ENCODE measurements at regions not wholly inside any gene's neighbourhood (a gene's known extent, or its start where the extent isn't known, plus 50 kb on each side); places are given as distances from the start of the nearest gene placed in this dataset.
"Not testable (repeated sequence)": the region's sequence is repeated elsewhere in the genome, so short reads cannot be mapped to it uniquely, and the experiment has no call there.

DNA sequence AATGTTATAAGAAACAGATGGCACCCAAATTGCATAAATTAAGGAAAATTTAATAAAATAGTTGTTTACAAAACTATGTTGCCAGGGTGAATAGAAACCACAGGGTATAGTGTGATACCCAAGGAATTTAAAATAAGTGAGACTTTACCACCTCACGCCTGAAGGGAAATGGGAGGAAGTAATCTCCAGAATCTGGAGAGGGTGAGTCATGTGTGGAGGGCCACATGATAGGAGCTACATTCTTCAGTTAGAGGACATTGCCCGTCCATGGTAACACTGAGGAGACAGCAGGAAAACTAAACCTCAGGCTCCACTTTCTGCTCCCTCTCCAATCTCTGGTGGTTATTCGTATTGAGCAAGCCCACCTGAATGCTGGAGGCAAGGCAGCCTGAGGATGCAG, 97.2 kb upstream of the NXPH2 start:
- no peak for DNase-seq (ENCODE audit: low read depth, low spot score)
- POLR2A ChIA-PET: no interaction called here
- CTCF ChIA-PET: no interaction called here
- H3K4me3 ChIP-seq (ENCODE audit: low read depth, low read length): no peak overlapping the region
- TF ChIP-seq, protein P1, sequence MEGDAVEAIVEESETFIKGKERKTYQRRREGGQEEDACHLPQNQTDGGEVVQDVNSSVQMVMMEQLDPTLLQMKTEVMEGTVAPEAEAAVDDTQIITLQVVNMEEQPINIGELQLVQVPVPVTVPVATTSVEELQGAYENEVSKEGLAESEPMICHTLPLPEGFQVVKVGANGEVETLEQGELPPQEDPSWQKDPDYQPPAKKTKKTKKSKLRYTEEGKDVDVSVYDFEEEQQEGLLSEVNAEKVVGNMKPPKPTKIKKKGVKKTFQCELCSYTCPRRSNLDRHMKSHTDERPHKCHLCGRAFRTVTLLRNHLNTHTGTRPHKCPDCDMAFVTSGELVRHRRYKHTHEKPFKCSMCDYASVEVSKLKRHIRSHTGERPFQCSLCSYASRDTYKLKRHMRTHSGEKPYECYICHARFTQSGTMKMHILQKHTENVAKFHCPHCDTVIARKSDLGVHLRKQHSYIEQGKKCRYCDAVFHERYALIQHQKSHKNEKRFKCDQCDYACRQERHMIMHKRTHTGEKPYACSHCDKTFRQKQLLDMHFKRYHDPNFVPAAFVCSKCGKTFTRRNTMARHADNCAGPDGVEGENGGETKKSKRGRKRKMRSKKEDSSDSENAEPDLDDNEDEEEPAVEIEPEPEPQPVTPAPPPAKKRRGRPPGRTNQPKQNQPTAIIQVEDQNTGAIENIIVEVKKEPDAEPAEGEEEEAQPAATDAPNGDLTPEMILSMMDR (IDR thresholded peaks at IDR 0.05; ENCODE audit: insufficient read depth, low read length, missing control alignments): no peak

DNA sequence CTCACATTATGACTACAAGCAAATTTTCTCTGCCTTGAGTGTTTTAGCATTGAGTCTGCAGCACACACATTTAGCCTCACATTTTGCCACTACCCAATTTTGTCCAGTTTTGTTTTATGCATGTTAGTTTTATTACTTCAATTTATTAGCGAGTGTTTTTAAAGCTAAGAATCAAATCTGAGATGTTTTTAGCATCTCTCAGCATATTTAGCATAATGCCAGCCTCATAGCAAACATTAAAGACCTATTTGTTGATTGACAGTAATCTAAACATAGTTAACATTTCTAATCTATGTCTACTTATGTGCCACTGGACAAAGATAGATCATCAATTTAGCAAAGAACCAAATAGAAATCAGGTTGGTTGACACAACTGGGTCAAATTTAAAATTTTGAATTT, 94.1 kb upstream of the NXPH2 start:
- DNase-seq (ENCODE audit: low read depth, low spot score): no peak
- no peak overlapping the region for H3K4me3 ChIP-seq (ENCODE audit: low read depth, low read length)
- TF ChIP-seq, protein P1 (IDR thresholded peaks at IDR 0.05; ENCODE audit: insufficient read depth, low read length, missing control alignments): no peak
- ChIA-PET POLR2A (no interaction called here), CTCF (no interaction called here)

DNA sequence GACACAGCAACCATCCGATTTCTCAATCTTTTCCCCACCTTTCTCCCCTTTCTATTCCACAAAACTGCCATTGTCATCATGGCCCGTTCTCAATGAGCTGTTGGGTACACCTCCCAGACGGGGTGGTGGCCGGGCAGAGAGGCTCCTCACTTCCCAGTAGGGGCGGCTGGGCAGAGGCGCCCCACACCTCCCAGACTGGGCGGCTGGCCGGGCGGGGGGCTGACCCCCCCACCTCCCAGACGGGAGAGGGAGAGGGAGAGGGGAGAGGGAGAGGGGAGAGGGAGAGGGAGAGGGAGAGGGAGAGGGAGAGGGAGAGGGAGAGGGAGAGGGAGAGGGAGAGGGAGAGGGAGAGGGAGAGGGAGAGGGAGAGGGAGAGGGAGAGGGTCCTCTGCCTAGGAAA, 91.9 kb upstream of the NXPH2 start:
- CTCF ChIA-PET; POLR2A ChIA-PET; H3K4me3 ChIP-seq (ENCODE audit: low read depth, low read length); DNase-seq (ENCODE audit: low read depth, low spot score): not testable (repeated sequence)

DNA sequence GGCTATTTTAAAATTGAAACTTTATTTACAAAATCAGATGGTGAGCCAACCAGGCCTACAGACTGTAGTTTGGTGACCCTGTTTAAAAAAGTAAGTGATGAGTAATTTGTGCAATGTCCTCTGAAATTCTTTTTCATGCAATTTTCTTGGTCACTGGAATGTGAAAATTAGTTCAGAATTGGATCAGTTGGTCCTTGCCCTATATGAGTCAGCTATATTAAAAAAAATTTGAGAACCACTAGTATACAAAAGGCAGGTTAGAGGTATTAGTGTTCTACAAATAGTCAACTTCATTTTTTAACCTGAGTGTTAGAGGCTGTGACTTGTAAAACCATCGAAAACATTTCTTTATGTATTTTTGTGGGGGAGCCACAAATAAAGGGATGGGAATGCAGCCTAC, 91.1 kb upstream of the NXPH2 start:
- POLR2A ChIA-PET: no interaction called here
- TF ChIP-seq, protein P1 (IDR thresholded peaks at IDR 0.05; ENCODE audit: insufficient read depth, low read length, missing control alignments): no peak
- no peak for DNase-seq (ENCODE audit: low read depth, low spot score)
- CTCF ChIA-PET: no interaction called here
- no peak overlapping the region for H3K4me3 ChIP-seq (ENCODE audit: low read depth, low read length)

DNA sequence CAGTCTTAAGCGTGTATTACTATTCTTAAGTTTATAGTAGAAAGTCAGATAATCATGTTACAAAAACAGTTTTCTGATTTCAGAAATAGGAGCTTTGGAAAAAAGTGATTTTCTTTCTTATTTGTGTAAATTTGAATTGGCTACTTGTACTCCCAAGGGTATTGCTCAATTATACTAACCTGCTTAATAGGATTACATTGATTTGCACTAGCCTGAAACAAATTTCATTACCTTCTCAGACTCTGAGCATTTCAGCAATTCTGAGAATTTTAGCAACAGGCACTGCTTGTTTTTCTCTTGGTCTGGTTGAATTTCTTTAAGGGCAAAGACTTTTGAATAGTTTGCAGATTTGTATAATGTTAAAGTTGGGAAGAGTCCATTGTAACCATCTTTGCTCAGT, 87.2 kb upstream of the NXPH2 start:
- TF ChIP-seq, protein P1 (IDR thresholded peaks at IDR 0.05; ENCODE audit: insufficient read depth, low read length, missing control alignments): no peak
- H3K4me3 ChIP-seq (ENCODE audit: low read depth, low read length): no peak overlapping the region
- no peak for DNase-seq (ENCODE audit: low read depth, low spot score)
- CTCF ChIA-PET: no interaction called here
- POLR2A ChIA-PET: no interaction called here

DNA sequence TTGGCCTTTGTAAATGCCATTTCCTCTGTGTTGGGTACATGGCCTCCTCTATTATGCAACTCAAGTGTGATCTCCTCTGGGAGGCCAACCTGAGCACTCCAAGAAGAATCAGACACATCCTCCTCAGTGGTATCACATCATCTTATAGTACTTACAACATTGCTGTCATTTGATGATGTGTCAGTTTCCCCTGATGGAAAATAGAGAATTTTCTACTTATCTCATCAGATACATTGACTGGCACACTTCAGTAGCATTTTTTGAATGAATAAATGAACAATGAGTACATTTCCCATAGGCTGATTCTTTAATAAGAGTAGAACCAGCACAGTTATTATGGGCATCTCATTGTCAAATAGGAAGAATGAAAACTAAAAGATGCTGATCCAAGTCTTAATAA, 86.6 kb upstream of the NXPH2 start:
- no peak overlapping the region for H3K4me3 ChIP-seq (ENCODE audit: low read depth, low read length)

DNA sequence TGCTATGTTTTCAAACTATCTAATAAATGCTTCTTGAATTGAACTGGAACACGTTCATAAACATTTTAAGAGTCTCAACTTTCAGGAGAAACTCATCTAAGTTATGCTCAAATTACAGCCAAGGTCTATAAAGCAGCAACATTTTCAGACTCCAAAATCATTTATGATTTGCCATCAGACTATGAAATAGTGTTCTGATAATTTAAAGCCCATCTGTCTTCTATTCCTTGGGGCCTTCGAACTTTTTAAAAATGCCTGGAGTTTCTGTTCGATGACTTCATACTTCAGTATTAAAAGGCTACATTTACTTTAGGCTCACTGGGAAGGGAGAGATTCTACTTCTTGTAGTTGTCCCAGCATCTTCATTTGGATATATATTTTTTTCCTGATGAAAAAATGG, 73.6 kb upstream of the NXPH2 start:
- no peak overlapping the region for H3K4me3 ChIP-seq (ENCODE audit: low read depth, low read length)
- CTCF ChIA-PET: no interaction called here
- POLR2A ChIA-PET: no interaction called here
- DNase-seq (ENCODE audit: low read depth, low spot score): no peak
- TF ChIP-seq, protein P1 (IDR thresholded peaks at IDR 0.05; ENCODE audit: insufficient read depth, low read length, missing control alignments): no peak

More for the DNA sequence above, 86.6 kb upstream of the NXPH2 start:
- ChIA-PET CTCF (no interaction called here), POLR2A (no interaction called here)
- TF ChIP-seq, protein P1 (IDR thresholded peaks at IDR 0.05; ENCODE audit: insufficient read depth, low read length, missing control alignments): no peak
- no peak for DNase-seq (ENCODE audit: low read depth, low spot score)

Data from AG04449 (cell line).